ENCODE measurements at regions not wholly inside any gene's neighbourhood (a gene's known extent, or its start where the extent isn't known, plus 50 kb on each side); places are given as distances from the start of the nearest gene placed in this dataset.

- no peaks in the 10 kb centered on the region for H3K4me1 ChIP-seq
- H3K4me3 ChIP-seq: no peak overlapping the region
- FAIRE-seq: no peak
- intact Hi-C loops (cut with DNase I): no loop called here
- H3K27ac ChIP-seq: no peak overlapping the region
- no peaks in the 10 kb centered on the region for H3K9me3 ChIP-seq
- no peaks in the 10 kb centered on the region for H3K36me3 ChIP-seq
- no peak for DNase-seq
- TF ChIP-seq CTCF (IDR thresholded peaks at IDR 0.05): no peak
- 65 to 76% methylated on average over 3 of the region's 3 CpGs for WGBS, 2 donors
- no peaks in the 10 kb centered on the region for H3K27me3 ChIP-seq
- no peak for ATAC-seq
Measured at GRCh38 chr2:139854769-139855483, 1074.7 kb upstream of the NXPH2 start.

- no peak for ATAC-seq
- no peak for DNase-seq
- no peaks in the 10 kb centered on the region for H3K9me3 ChIP-seq
- intact Hi-C loops (cut with DNase I): no loop called here
- H3K36me3 ChIP-seq: no peaks in the 10 kb centered on the region
- H3K4me3 ChIP-seq: no peak overlapping the region
- 34 to 43% methylated on average over 1 of the region's 1 CpG for WGBS, 2 donors
- TF ChIP-seq CTCF (IDR thresholded peaks at IDR 0.05): no peak
- no peaks in the 10 kb centered on the region for H3K4me1 ChIP-seq
- no peak overlapping the region for H3K27ac ChIP-seq
- H3K27me3 ChIP-seq: no peaks in the 10 kb centered on the region
- FAIRE-seq: no peak
Measured at GRCh38 chr2:139850254-139850890, 1070.2 kb upstream of the NXPH2 start.

GRCh38 chr2:139836769-139837168 is 1056.6 kb upstream of the NXPH2 start:
- intact Hi-C loops (cut with DNase I): no loop called here
- Histone ChIP-seq H3K27me3 (no peaks in the 10 kb centered on the region), H3K36me3 (no peaks in the 10 kb centered on the region), H3K4me3 (no peak overlapping the region), H3K9me3 (no peaks in the 10 kb centered on the region), H3K27ac (no peak overlapping the region), H3K4me1 (no peaks in the 10 kb centered on the region)
- WGBS, 2 donors: 44 to 45% methylated on average over 4 of the region's 4 CpGs
- no peak for DNase-seq
- ATAC-seq: no peak
- TF ChIP-seq CTCF (IDR thresholded peaks at IDR 0.05): no peak
- no peak for FAIRE-seq

GRCh38 chr2:139835101-139835500 is 1054.9 kb upstream of the NXPH2 start:
- H3K36me3 ChIP-seq: no peaks in the 10 kb centered on the region
- intact Hi-C loops (cut with DNase I): no loop called here
- no peak overlapping the region for H3K27ac ChIP-seq
- H3K4me3 ChIP-seq: no peak overlapping the region
- 29 to 38% methylated on average over 2 of the region's 2 CpGs for WGBS, 2 donors
- no peaks in the 10 kb centered on the region for H3K4me1 ChIP-seq
- H3K27me3 ChIP-seq: no peaks in the 10 kb centered on the region
- FAIRE-seq (no peak), DNase-seq (no peak), ATAC-seq (no peak)
- H3K9me3 ChIP-seq: no peaks in the 10 kb centered on the region
- no peak for TF ChIP-seq CTCF (IDR thresholded peaks at IDR 0.05)

GRCh38 chr2:139828011-139828410 is 1047.8 kb upstream of the NXPH2 start:
- ATAC-seq (no peak), DNase-seq (no peak), FAIRE-seq (no peak)
- no peak overlapping the region for H3K4me3 ChIP-seq
- no peaks in the 10 kb centered on the region for H3K9me3 ChIP-seq
- 15 to 16% methylated on average over 3 of the region's 3 CpGs for WGBS, 2 donors
- H3K27ac ChIP-seq: no peak overlapping the region
- intact Hi-C loops (cut with DNase I): no loop called here
- H3K27me3 ChIP-seq: no peaks in the 10 kb centered on the region
- H3K36me3 ChIP-seq: no peaks in the 10 kb centered on the region
- H3K4me1 ChIP-seq: no peaks in the 10 kb centered on the region
- TF ChIP-seq CTCF (IDR thresholded peaks at IDR 0.05): no peak

Measured in pancreas (tissue), 10 donors.